A549 (cell line): ENCODE measurements at regions not wholly inside any gene's neighbourhood (a gene's known extent, or its start where the extent isn't known, plus 50 kb on each side); places are given as distances from the start of the nearest gene placed in this dataset.

Source experiments
- ATAC-seq, 2 experiments: fragments of 200-7000 bp in 1 of 2; fragments of >200 bp in 1 of 2; cut with Nextera tagmentation in 1 of 2; cut with Tn5 transposase in 1 of 2; 3 replicates each; pipeline versions ENCODE4 v1.8.0 to v1.9.1; 2018 to 2020; ENCODE audit warnings: mild to moderate bottlenecking in 1 of 2, moderate library complexity in 1 of 2
- CTCF ChIA-PET: fragments of 300-600 bp; sonication (Branson Sonifier 250); formaldehyde crosslinking; extraction: SDS; loops from one replicate; lab custom pipeline; 2021; ENCODE audit warnings: antibody characterized with exemption, inconsistent platforms; lab: Yijun Ruan, JAX
- POLR2A ChIA-PET: fragments of 350-600 bp; formaldehyde crosslinking; extraction: SDS; loops from one replicate; lab custom pipeline; 2021; ENCODE audit warnings: antibody characterized with exemption, inconsistent platforms; lab: Yijun Ruan, JAX
- DNase-seq, 2 experiments: peaks; one replicate each; pipeline versions ENCODE4 v3.0.0 to v3.0.0-alpha.2; 2011 to 2016; ENCODE audit warnings: low read depth in 1 of 2, low spot score in 1 of 2
- FAIRE-seq: peaks from 2 replicates; lab custom pipeline; 2011; peaks lifted over from hg19 to GRCh38; lab: Jason Lieb, UNC
- H3K27ac ChIP-seq, 2 experiments: fragments of >200 bp; sonication (Bioruptor Twin); formaldehyde crosslinking; 3 replicates each; pipeline ENCODE4 v1.5.1; 2016 to 2017
- H3K4me1 ChIP-seq: fragments of >200 bp; sonication (Bioruptor Twin); formaldehyde crosslinking; 3 replicates; pipeline ENCODE4 v1.6.1; 2016
- H3K4me2 ChIP-seq: fragments of >200 bp; sonication (Bioruptor Twin); formaldehyde crosslinking; 3 replicates; pipeline ENCODE4 v1.6.1; 2016
- H3K4me3 ChIP-seq: fragments of >200 bp; sonication (Bioruptor Twin); formaldehyde crosslinking; 3 replicates; pipeline ENCODE4 v1.5.1; 2016
- H3K9me3 ChIP-seq: fragments of >200 bp; sonication (Bioruptor Twin); formaldehyde crosslinking; 3 replicates; pipeline ENCODE4 v1.6.1; 2016
- CBX8 ChIP-seq: fragments of 200-600 bp; sonication (generic); IDR thresholded peaks from 2 replicates; pipeline ENCODE4 v1.6.1; 2016
- EHF ChIP-seq: fragments of 250-450 bp; sonication (Bioruptor Pico); IDR thresholded peaks from 2 replicates; pipeline ENCODE4 v1.5.0; 2020; ENCODE audit warnings: mild to moderate bottlenecking
- FOXS1 ChIP-seq: fragments of 250-450 bp; sonication (Bioruptor Pico); IDR thresholded peaks from 2 replicates; pipeline ENCODE4 v1.5.0; 2020; ENCODE audit warnings: mild to moderate bottlenecking, moderate library complexity
- HOXA7 ChIP-seq: fragments of 250-450 bp; sonication (Bioruptor Pico); IDR thresholded peaks from 2 replicates; pipeline ENCODE4 v1.5.0; 2020; ENCODE audit warnings: mild to moderate bottlenecking, moderate library complexity
- HOXB13 ChIP-seq: fragments of 250-450 bp; sonication (Bioruptor Pico); IDR thresholded peaks from 2 replicates; pipeline ENCODE4 v1.5.0; 2020; ENCODE audit warnings: low read depth, mild to moderate bottlenecking, moderate library complexity
- KDM1A ChIP-seq: fragments of 200-600 bp; sonication (generic); IDR thresholded peaks from 2 replicates; pipeline ENCODE4 v1.6.1; 2016; ENCODE audit warnings: low read depth, mild to moderate bottlenecking
- KDM5A ChIP-seq: fragments of 200-600 bp; sonication (generic); IDR thresholded peaks from 2 replicates; pipeline ENCODE4 v1.6.1; 2016; ENCODE audit warnings: antibody characterized with exemption, mild to moderate bottlenecking
- MAZ ChIP-seq: fragments of 150-350 bp; IDR thresholded peaks from 2 replicates; pipeline ENCODE4 v1.6.1; 2014; ENCODE audit warnings: antibody characterized with exemption, low read depth, low read length, borderline replicate concordance
- MYC ChIP-seq: IDR thresholded peaks from 2 replicates; pipeline ENCODE4 v1.6.1; 2012; ENCODE audit warnings: mild to moderate bottlenecking, inconsistent platforms, low read length, improper control_type of control experiment, borderline replicate concordance
- NFE2L2 ChIP-seq: fragments of 150-350 bp; conservative IDR thresholded peaks from 2 replicates; pipeline ENCODE4 v1.6.1; 2014; ENCODE audit warnings: low read length
- NPAS2 ChIP-seq: fragments of 250-450 bp; sonication (Bioruptor Pico); IDR thresholded peaks from 2 replicates; pipeline ENCODE4 v1.8.0; 2022; ENCODE audit warnings: mild to moderate bottlenecking, moderate library complexity, borderline replicate concordance
- POLR2A ChIP-seq: IDR thresholded peaks from 2 replicates; pipeline ENCODE4 v1.6.1; 2012; ENCODE audit warnings: mild to moderate bottlenecking, low read length
- TFCP2L1 ChIP-seq: fragments of 250-450 bp; sonication (Bioruptor Pico); IDR thresholded peaks from 2 replicates; pipeline ENCODE4 v1.5.0; 2021; ENCODE audit warnings: mild to moderate bottlenecking
- ZFP36 ChIP-seq: fragments of 450-650 bp; IDR thresholded peaks from 2 replicates; pipeline ENCODE4 v1.6.1; 2014; ENCODE audit warnings: borderline replicate concordance; ENCODE audit not compliant: partially characterized antibody
- WGBS: methylation state at CpG from one replicate; pipeline ENCODE4 v1.1.6; 2017; ENCODE audit errors: missing lambda C conversion rate; 5-methylcytosine and 5-hydroxymethylcytosine counted together
- TF ChIP-seq, protein P1 (sequence below): fragments of 250-450 bp; sonication (Bioruptor Pico); IDR thresholded peaks from 2 replicates; pipeline ENCODE4 v1.5.0; 2021; ENCODE audit warnings: mild to moderate bottlenecking, moderate library complexity, borderline replicate concordance
- TF ChIP-seq, protein P2 (sequence below): fragments of 450-650 bp; IDR thresholded peaks from 2 replicates; pipeline ENCODE4 v1.6.1; 2014; ENCODE audit warnings: antibody characterized with exemption
- TF ChIP-seq, protein P3 (sequence below): fragments of 250-450 bp; sonication (Bioruptor Pico); IDR thresholded peaks from 2 replicates; pipeline ENCODE4 v1.5.0; 2020; ENCODE audit warnings: low read depth, mild to moderate bottlenecking, moderate library complexity
- TF ChIP-seq, protein P4 (sequence below): IDR thresholded peaks from 2 replicates; pipeline ENCODE4 v1.6.1; 2012; ENCODE audit warnings: low read depth, borderline replicate concordance
- TF ChIP-seq, protein P5 (sequence below): IDR thresholded peaks from 2 replicates; pipeline ENCODE4 v1.6.1; 2012
- TF ChIP-seq, protein P6 (sequence below): fragments of >200 bp; sonication (Bioruptor Twin); formaldehyde crosslinking; IDR thresholded peaks from 2 replicates; pipeline ENCODE4 v1.6.1; 2016

DNA sequence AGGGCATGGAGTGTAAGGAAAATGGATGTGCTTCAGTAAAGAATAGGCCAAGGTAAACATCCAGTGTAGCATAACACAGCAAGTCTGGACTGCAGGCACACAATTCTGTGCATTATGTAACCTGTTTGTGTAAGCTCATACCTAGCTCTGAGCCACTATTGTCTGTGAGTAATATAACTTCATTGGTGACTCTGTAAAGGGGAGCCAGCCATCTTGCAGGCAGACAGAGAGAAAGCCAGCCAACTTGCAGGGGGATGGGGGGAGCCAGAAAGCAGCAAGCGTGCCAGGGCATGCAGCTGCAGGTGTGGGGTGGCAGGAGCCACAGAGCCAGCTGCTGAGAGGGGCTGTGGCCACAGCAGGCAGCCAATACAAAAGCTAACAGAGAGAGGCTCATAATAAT is 449.2 kb downstream of the IPMK start:
- no peak overlapping the region for H3K27ac ChIP-seq
- WGBS = 69% methylated on average over 1 of the region's 1 CpG
- H3K4me2 ChIP-seq = no peak overlapping the region
- H3K4me1 ChIP-seq = no peaks in the 10 kb centered on the region
- ATAC-seq (no peak), DNase-seq (no peak), FAIRE-seq (no peak)
- ChIA-PET CTCF (no interaction called here), POLR2A (no interaction called here)
- no peaks in the 10 kb centered on the region for H3K9me3 ChIP-seq
- H3K4me3 ChIP-seq = no peak overlapping the region
- TF ChIP-seq NFE2L2 (no peak), HOXA7 (CRISPR knock-in tag) (no peak), EHF (CRISPR knock-in tag) (no peak), POLR2A (no peak)
- TF ChIP-seq, protein P1, sequence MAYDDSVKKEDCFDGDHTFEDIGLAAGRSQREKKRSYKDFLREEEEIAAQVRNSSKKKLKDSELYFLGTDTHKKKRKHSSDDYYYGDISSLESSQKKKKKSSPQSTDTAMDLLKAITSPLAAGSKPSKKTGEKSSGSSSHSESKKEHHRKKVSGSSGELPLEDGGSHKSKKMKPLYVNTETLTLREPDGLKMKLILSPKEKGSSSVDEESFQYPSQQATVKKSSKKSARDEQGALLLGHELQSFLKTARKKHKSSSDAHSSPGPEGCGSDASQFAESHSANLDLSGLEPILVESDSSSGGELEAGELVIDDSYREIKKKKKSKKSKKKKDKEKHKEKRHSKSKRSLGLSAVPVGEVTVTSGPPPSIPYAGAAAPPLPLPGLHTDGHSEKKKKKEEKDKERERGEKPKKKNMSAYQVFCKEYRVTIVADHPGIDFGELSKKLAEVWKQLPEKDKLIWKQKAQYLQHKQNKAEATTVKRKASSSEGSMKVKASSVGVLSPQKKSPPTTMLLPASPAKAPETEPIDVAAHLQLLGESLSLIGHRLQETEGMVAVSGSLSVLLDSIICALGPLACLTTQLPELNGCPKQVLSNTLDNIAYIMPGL (CRISPR knock-in tag) = no peak

DNA sequence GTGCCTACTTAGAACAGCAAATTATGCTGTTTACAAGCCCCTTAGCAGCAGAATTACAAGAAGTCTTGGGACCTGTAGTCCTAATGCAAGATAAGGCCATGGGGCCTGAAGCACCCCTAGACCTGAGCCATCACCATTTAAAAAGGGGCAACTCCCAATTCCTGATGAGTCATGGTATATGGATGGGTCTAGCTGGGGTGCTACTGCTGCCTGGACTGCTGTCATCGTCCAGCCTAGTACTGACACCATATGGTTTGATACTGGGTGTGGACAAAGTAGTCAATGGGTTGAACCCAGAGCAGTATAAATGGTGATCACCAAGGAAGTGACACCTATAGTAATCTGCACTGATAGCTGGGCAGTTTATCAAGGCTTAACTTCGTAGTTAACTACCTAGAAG is 450.0 kb downstream of the IPMK start:
- ChIA-PET CTCF (no interaction called here), POLR2A (no interaction called here)
- no peaks in the 10 kb centered on the region for H3K4me1 ChIP-seq
- no peaks in the 10 kb centered on the region for H3K9me3 ChIP-seq
- no peak overlapping the region for H3K27ac ChIP-seq
- no peak overlapping the region for H3K4me2 ChIP-seq
- TF ChIP-seq HOXB13 (CRISPR knock-in tag) (no peak), ZFP36 (no peak), KDM5A (no peak)
- 12% methylated on average over 2 of the region's 2 CpGs for WGBS
- H3K4me3 ChIP-seq = no peak overlapping the region
- no peak for DNase-seq
- FAIRE-seq = no peak
- no peak for ATAC-seq

DNA sequence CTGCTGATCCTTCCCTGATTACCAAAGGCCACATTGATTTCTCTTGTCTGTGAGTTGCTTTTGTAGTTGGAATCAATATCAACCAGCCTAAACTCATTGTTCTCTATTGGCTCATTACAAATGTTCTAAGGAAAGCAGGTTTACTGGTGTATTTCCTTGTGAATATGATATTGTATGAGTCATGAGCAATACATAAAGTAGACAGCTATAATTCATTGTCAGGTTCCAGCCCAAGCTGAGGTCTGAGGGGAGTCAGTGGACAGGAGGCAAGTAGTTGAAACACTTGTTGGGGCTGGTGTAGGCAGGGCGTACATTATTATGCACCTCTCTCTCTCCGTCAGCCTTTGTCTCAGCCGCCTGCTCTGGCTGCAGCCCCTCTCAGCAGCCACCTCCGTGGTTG is 451.7 kb downstream of the IPMK start:
- FAIRE-seq = no peak
- TF ChIP-seq, protein P2, sequence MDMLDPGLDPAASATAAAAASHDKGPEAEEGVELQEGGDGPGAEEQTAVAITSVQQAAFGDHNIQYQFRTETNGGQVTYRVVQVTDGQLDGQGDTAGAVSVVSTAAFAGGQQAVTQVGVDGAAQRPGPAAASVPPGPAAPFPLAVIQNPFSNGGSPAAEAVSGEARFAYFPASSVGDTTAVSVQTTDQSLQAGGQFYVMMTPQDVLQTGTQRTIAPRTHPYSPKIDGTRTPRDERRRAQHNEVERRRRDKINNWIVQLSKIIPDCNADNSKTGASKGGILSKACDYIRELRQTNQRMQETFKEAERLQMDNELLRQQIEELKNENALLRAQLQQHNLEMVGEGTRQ = no peak
- no peak for TF ChIP-seq CBX8
- TF ChIP-seq KDM1A = no peak
- TF ChIP-seq MAZ = no peak
- no peak for TF ChIP-seq NPAS2 (CRISPR knock-in tag)
- TF ChIP-seq, protein P3, sequence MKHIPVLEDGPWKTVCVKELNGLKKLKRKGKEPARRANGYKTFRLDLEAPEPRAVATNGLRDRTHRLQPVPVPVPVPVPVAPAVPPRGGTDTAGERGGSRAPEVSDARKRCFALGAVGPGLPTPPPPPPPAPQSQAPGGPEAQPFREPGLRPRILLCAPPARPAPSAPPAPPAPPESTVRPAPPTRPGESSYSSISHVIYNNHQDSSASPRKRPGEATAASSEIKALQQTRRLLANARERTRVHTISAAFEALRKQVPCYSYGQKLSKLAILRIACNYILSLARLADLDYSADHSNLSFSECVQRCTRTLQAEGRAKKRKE (CRISPR knock-in tag) = no peak
- no peak for TF ChIP-seq MYC
- TF ChIP-seq, protein P4, sequence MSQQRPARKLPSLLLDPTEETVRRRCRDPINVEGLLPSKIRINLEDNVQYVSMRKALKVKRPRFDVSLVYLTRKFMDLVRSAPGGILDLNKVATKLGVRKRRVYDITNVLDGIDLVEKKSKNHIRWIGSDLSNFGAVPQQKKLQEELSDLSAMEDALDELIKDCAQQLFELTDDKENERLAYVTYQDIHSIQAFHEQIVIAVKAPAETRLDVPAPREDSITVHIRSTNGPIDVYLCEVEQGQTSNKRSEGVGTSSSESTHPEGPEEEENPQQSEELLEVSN = no peak
- TF ChIP-seq, protein P5, sequence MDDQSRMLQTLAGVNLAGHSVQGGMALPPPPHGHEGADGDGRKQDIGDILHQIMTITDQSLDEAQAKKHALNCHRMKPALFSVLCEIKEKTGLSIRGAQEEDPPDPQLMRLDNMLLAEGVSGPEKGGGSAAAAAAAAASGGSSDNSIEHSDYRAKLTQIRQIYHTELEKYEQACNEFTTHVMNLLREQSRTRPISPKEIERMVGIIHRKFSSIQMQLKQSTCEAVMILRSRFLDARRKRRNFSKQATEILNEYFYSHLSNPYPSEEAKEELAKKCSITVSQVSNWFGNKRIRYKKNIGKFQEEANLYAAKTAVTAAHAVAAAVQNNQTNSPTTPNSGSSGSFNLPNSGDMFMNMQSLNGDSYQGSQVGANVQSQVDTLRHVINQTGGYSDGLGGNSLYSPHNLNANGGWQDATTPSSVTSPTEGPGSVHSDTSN = no peak
- no peak for TF ChIP-seq NFE2L2
- TF ChIP-seq TFCP2L1 (CRISPR knock-in tag) = no peak
- TF ChIP-seq, protein P6, sequence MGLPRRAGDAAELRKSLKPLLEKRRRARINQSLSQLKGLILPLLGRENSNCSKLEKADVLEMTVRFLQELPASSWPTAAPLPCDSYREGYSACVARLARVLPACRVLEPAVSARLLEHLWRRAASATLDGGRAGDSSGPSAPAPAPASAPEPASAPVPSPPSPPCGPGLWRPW = no peak
- TF ChIP-seq FOXS1 = no peak
- 38% methylated on average over 4 of the region's 4 CpGs for WGBS
- ATAC-seq = no peak
- DNase-seq = no peak
- ChIA-PET POLR2A (no interaction called here), CTCF (interaction anchor here (0.9 to 1.2 kb wide), 2 partner anchors 28 to 78 kb away, joined by 3 read pairs; no protein-coding TSS in a partner anchor)
- H3K4me3 ChIP-seq = no peak overlapping the region
- H3K27ac ChIP-seq = no peak overlapping the region
- no peaks in the 10 kb centered on the region for H3K9me3 ChIP-seq
- no peaks in the 10 kb centered on the region for H3K4me1 ChIP-seq
- no peak overlapping the region for H3K4me2 ChIP-seq
